Transverse colon (tissue), 3 donors: ENCODE measurements at regions not wholly inside any gene's neighbourhood (a gene's known extent, or its start where the extent isn't known, plus 50 kb on each side); places are given as distances from the start of the nearest gene placed in this dataset.

ENCODE experiments used
- POLR2A ChIP-seq: fragments of 450-650 bp; IDR thresholded peaks from one replicate; pipeline ENCODE4 v1.6.1; 2016; ENCODE audit warnings: antibody characterized with exemption, mild to moderate bottlenecking, moderate library complexity
- TF ChIP-seq, protein P1 (sequence below), 5 experiments: fragments of 200-600 bp in 3 of 5; fragments of 450-650 bp in 2 of 5; sonication (generic) in 3 of 5; IDR thresholded peaks; 1 replicate in 2 of 5; 2 replicates in 3 of 5; pipeline ENCODE4 v1.5.1; 2016 to 2017; ENCODE audit warnings: antibody characterized with exemption in 5 of 5, inconsistent platforms in 3 of 5, mild to moderate bottlenecking in 2 of 5, moderate library complexity in 1 of 5

- TF ChIP-seq POLR2A = no peak
- TF ChIP-seq, protein P1, sequence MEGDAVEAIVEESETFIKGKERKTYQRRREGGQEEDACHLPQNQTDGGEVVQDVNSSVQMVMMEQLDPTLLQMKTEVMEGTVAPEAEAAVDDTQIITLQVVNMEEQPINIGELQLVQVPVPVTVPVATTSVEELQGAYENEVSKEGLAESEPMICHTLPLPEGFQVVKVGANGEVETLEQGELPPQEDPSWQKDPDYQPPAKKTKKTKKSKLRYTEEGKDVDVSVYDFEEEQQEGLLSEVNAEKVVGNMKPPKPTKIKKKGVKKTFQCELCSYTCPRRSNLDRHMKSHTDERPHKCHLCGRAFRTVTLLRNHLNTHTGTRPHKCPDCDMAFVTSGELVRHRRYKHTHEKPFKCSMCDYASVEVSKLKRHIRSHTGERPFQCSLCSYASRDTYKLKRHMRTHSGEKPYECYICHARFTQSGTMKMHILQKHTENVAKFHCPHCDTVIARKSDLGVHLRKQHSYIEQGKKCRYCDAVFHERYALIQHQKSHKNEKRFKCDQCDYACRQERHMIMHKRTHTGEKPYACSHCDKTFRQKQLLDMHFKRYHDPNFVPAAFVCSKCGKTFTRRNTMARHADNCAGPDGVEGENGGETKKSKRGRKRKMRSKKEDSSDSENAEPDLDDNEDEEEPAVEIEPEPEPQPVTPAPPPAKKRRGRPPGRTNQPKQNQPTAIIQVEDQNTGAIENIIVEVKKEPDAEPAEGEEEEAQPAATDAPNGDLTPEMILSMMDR (IDR thresholded peaks at IDR 0.05) = no peak
Observed at GRCh38 chr18:6465281-6465680, 50.6 kb upstream of the L3MBTL4 start.
